Activated naive CD8-positive, alpha-beta T cell treated with anti-CD3 and anti-CD28 coated beads, Interleukin-2, amount 10 ng/mL, durations not matched to agents 7 days and 5 days (primary cell): ENCODE measurements at regions not wholly inside any gene's neighbourhood (a gene's known extent, or its start where the extent isn't known, plus 50 kb on each side); places are given as distances from the start of the nearest gene placed in this dataset.

Source experiments
- ATAC-seq: fragments of 150-1000 bp; cut with Tn5 transposase; one replicate; pipeline ENCODE4 v1.10.0; 2021; ENCODE audit warnings: low read depth, moderate library complexity
- POLR2A ChIA-PET: fragments of 350-600 bp; sonication (Branson Sonifier 250); formaldehyde crosslinking; loops from one replicate; lab custom pipeline; 2021; ENCODE audit warnings: antibody characterized with exemption; lab: Charles Lee
- DNase-seq: peaks from one replicate; pipeline ENCODE4 v3.0.0; 2021
- H3K27ac Mint-ChIP-seq: one replicate; pipeline ENCODE4 v1.8.0; 2022; ENCODE audit warnings: mild to moderate bottlenecking, mixed read lengths
- H3K27me3 Mint-ChIP-seq: one replicate; pipeline ENCODE4 v1.8.0; 2022; ENCODE audit warnings: mild to moderate bottlenecking, moderate library complexity, mixed read lengths
- H3K36me3 Mint-ChIP-seq: one replicate; pipeline ENCODE4 v1.8.0; 2021; ENCODE audit warnings: mild to moderate bottlenecking, mixed read lengths
- H3K4me1 Mint-ChIP-seq: one replicate; pipeline ENCODE4 v1.8.0; 2021; ENCODE audit warnings: mixed read lengths
- H3K4me3 Mint-ChIP-seq: one replicate; pipeline ENCODE4 v1.8.0; 2022; ENCODE audit warnings: mild to moderate bottlenecking, moderate library complexity, mixed read lengths
- H3K9me3 Mint-ChIP-seq: one replicate; pipeline ENCODE4 v1.8.0; 2021; ENCODE audit warnings: mixed read lengths

DNA sequence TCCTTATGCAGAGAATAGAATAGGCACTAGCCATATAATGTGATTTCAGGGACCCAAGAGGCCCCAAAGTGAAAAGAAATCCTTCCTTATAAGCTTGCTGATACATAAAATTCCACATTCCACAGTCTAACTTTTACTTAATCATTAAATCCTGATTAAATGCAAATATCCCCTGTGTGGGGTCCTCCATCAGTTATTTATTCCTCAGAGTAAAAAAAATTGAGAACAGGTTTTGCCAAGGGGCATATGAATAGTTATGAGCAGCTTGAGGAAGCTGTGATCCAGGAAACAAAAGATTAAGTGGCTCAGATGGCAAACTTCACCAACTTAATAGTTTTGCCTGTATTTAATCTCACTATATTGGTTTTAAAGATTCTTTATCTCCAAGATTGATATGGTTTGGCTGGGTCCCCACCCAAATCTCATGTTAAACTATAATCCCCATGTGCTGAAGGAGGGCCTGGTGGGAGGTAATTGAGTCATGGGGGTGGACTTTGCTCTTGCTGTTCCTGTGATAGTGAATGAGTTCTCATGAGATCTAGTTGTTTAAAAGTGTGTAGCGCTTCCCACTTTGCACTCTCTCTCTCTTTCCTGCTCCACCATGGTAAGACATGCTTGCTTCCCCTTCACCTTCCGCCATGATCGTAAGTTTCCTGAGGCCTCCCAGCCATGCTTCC is 324.9 kb downstream of the NPR3 start:
- H3K27ac Mint-ChIP-seq = no peak overlapping the region
- H3K27me3 Mint-ChIP-seq = no peaks in the 10 kb centered on the region
- no peaks in the 10 kb centered on the region for H3K36me3 Mint-ChIP-seq
- ATAC-seq (no peak), DNase-seq (no peak)
- H3K4me1 Mint-ChIP-seq = no peaks in the 10 kb centered on the region
- no peak overlapping the region for H3K4me3 Mint-ChIP-seq
- H3K9me3 Mint-ChIP-seq = peaks cover 2% of the 10 kb centered on the region
- POLR2A ChIA-PET = no interaction called here

GRCh38 chr5:33037076-33037475 is 326.0 kb downstream of the NPR3 start:
- Mint-ChIP-seq H3K27me3 (no peaks in the 10 kb centered on the region), H3K9me3 (peaks cover 4% of the 10 kb centered on the region), H3K4me1 (no peaks in the 10 kb centered on the region), H3K36me3 (no peaks in the 10 kb centered on the region), H3K27ac (no peak overlapping the region), H3K4me3 (no peak overlapping the region)
- POLR2A ChIA-PET = no interaction called here
- DNase-seq (no peak), ATAC-seq (no peak)

DNA sequence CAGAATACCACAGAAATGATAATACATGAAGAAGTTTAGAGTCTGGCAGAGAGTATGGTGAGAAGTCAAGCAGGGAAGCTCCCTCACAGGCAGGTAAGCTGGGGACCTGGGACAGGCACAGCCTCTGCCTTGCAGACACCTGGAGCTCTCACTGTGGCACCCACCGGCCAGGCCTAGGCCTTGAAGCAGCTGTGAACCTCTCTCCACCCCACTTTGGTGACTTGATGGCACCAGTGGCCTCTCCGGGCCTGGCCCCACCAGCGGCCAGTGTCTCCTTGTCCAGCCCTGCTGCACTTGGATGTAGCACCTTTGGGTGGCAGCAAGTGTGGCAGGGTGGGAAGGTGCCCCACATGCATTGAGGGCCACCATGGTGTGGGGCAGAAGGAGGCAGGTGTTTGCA is 330.5 kb downstream of the NPR3 start:
- no peaks in the 10 kb centered on the region for H3K36me3 Mint-ChIP-seq
- no peaks in the 10 kb centered on the region for H3K27me3 Mint-ChIP-seq
- POLR2A ChIA-PET = no interaction called here
- H3K4me3 Mint-ChIP-seq = no peak overlapping the region
- ATAC-seq (no peak), DNase-seq (no peak)
- H3K9me3 Mint-ChIP-seq = peaks cover 4% of the 10 kb centered on the region
- no peaks in the 10 kb centered on the region for H3K4me1 Mint-ChIP-seq
- no peak overlapping the region for H3K27ac Mint-ChIP-seq

- DNase-seq = no peak
- no peak for ATAC-seq
- peaks cover 3% of the 10 kb centered on the region for H3K9me3 Mint-ChIP-seq
- no peaks in the 10 kb centered on the region for H3K36me3 Mint-ChIP-seq
- no peak overlapping the region for H3K4me3 Mint-ChIP-seq
- H3K27ac Mint-ChIP-seq = no peak overlapping the region
- H3K27me3 Mint-ChIP-seq = no peaks in the 10 kb centered on the region
- POLR2A ChIA-PET = no interaction called here
- H3K4me1 Mint-ChIP-seq = no peaks in the 10 kb centered on the region
These were observed 332.3 kb downstream of the NPR3 start for GRCh38 chr5:33043343-33043997.

- ATAC-seq = no peak
- no peak overlapping the region for H3K27ac Mint-ChIP-seq
- no peaks in the 10 kb centered on the region for H3K4me1 Mint-ChIP-seq
- H3K4me3 Mint-ChIP-seq = no peak overlapping the region
- no peaks in the 10 kb centered on the region for H3K27me3 Mint-ChIP-seq
- H3K36me3 Mint-ChIP-seq = no peaks in the 10 kb centered on the region
- peaks cover 3% of the 10 kb centered on the region for H3K9me3 Mint-ChIP-seq
- POLR2A ChIA-PET = no interaction called here
- no peak for DNase-seq
These were observed 335.0 kb downstream of the NPR3 start for GRCh38 chr5:33046091-33046490.

GRCh38 chr5:33048315-33048714 is 337.2 kb downstream of the NPR3 start:
- Mint-ChIP-seq H3K9me3 (peaks cover 3% of the 10 kb centered on the region), H3K4me3 (no peak overlapping the region), H3K27ac (no peak overlapping the region), H3K27me3 (no peaks in the 10 kb centered on the region), H3K4me1 (no peaks in the 10 kb centered on the region), H3K36me3 (no peaks in the 10 kb centered on the region)
- POLR2A ChIA-PET = no interaction called here
- ATAC-seq (no peak), DNase-seq (no peak)

- Mint-ChIP-seq H3K36me3 (no peaks in the 10 kb centered on the region), H3K4me1 (no peaks in the 10 kb centered on the region), H3K4me3 (no peak overlapping the region), H3K27me3 (no peaks in the 10 kb centered on the region), H3K9me3 (peaks cover 3% of the 10 kb centered on the region), H3K27ac (no peak overlapping the region)
- ATAC-seq (no peak), DNase-seq (no peak)
- POLR2A ChIA-PET = no interaction called here
These were observed 338.2 kb downstream of the NPR3 start for GRCh38 chr5:33049298-33049697.

- no peaks in the 10 kb centered on the region for H3K36me3 Mint-ChIP-seq
- H3K4me1 Mint-ChIP-seq = no peaks in the 10 kb centered on the region
- H3K9me3 Mint-ChIP-seq = peaks cover 3% of the 10 kb centered on the region
- ATAC-seq (no peak), DNase-seq (no peak)
- no peaks in the 10 kb centered on the region for H3K27me3 Mint-ChIP-seq
- H3K4me3 Mint-ChIP-seq = no peak overlapping the region
- no peak overlapping the region for H3K27ac Mint-ChIP-seq
- POLR2A ChIA-PET = no interaction called here
These were observed 338.7 kb downstream of the NPR3 start for GRCh38 chr5:33049842-33050241.

GRCh38 chr5:33059081-33059480 is 348.0 kb downstream of the NPR3 start:
- Mint-ChIP-seq H3K9me3 (peaks cover 2% of the 10 kb centered on the region), H3K27me3 (no peaks in the 10 kb centered on the region), H3K36me3 (no peaks in the 10 kb centered on the region), H3K4me1 (no peaks in the 10 kb centered on the region), H3K27ac (no peak overlapping the region), H3K4me3 (no peak overlapping the region)
- DNase-seq (no peak), ATAC-seq (no peak)
- POLR2A ChIA-PET = no interaction called here

GRCh38 chr5:33065131-33065530 is 354.0 kb downstream of the NPR3 start:
- Mint-ChIP-seq H3K27ac (no peak overlapping the region), H3K27me3 (no peaks in the 10 kb centered on the region), H3K36me3 (no peaks in the 10 kb centered on the region), H3K4me3 (no peak overlapping the region), H3K4me1 (no peaks in the 10 kb centered on the region), H3K9me3 (no peaks in the 10 kb centered on the region)
- DNase-seq (no peak), ATAC-seq (no peak)
- POLR2A ChIA-PET = no interaction called here

- ATAC-seq (no peak), DNase-seq (no peak)
- no peaks in the 10 kb centered on the region for H3K27me3 Mint-ChIP-seq
- POLR2A ChIA-PET = no interaction called here
- no peaks in the 10 kb centered on the region for H3K36me3 Mint-ChIP-seq
- no peak overlapping the region for H3K27ac Mint-ChIP-seq
- no peaks in the 10 kb centered on the region for H3K9me3 Mint-ChIP-seq
- H3K4me3 Mint-ChIP-seq = no peak overlapping the region
- H3K4me1 Mint-ChIP-seq = no peaks in the 10 kb centered on the region
These were observed 356.2 kb downstream of the NPR3 start for GRCh38 chr5:33067291-33067690.

DNA sequence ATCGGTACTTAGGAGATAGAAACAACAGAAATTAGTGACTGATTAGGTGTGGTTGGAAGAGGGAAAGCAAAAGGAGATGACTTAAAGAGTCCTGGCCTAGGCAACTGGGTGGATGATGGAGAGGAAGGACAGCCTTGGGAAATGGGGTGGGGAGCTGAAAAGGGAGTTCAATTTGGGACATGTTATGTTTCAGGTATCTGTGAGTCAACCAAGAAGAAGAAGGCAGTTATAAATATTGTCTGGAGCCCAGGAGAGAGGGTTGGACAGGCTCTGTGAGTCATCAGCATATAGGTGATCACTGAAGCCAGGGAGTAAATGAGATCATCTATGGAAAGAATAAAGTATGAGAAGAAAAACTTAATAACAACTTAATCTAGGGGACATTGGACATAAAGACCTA is 357.7 kb downstream of the NPR3 start:
- ATAC-seq (no peak), DNase-seq (no peak)
- no peaks in the 10 kb centered on the region for H3K4me1 Mint-ChIP-seq
- POLR2A ChIA-PET = no interaction called here
- no peaks in the 10 kb centered on the region for H3K36me3 Mint-ChIP-seq
- no peak overlapping the region for H3K27ac Mint-ChIP-seq
- H3K27me3 Mint-ChIP-seq = no peaks in the 10 kb centered on the region
- H3K9me3 Mint-ChIP-seq = no peaks in the 10 kb centered on the region
- no peak overlapping the region for H3K4me3 Mint-ChIP-seq

DNA sequence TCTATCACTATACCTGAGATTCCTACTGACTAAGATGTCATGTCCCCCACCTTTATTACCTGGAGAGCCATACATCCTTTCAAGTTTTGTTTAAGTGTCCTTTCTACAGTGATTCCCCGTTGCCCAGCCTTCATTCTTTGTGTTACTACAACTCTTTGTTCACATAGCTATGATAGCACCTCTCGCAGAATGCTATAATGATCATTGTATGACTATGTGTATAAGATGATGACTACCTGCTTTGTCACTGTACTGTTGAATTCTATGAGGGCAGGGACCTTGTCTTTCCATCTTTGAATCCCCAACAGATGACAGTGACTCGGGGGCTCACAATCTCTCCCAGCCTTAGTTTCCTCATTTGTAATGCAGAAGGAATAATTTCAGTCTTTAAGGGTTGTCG is 361.2 kb downstream of the NPR3 start:
- H3K27me3 Mint-ChIP-seq = no peaks in the 10 kb centered on the region
- H3K9me3 Mint-ChIP-seq = no peaks in the 10 kb centered on the region
- no peak for ATAC-seq

DNA sequence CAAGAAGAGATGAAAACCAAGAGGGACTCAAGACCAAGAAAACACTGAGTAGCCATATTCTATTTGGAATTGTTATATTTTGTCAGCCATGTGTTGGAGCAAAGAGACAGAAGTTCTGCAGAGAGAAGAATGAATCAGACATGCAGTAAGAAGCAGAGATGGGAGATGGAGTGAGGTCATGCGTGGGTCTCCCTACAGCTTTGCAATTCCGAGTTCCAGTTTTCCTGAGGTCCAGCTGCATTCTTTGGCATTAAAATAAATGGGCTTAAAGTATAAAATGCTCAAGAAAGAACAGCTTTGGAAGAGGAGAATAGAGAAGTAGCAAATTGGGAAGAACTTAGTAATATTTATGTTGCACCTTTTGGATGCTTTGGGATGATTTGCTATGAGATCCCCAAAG is 361.6 kb downstream of the NPR3 start:
- H3K27ac Mint-ChIP-seq = no peak overlapping the region
- no peaks in the 10 kb centered on the region for H3K27me3 Mint-ChIP-seq
- H3K4me3 Mint-ChIP-seq = no peak overlapping the region

More for the DNA sequence above, 361.2 kb downstream of the NPR3 start:
- H3K4me3 Mint-ChIP-seq = no peak overlapping the region
- H3K4me1 Mint-ChIP-seq = no peaks in the 10 kb centered on the region
- H3K36me3 Mint-ChIP-seq = no peaks in the 10 kb centered on the region
- POLR2A ChIA-PET = no interaction called here
- no peak overlapping the region for H3K27ac Mint-ChIP-seq
- no peak for DNase-seq

More for the DNA sequence above, 361.6 kb downstream of the NPR3 start:
- POLR2A ChIA-PET = no interaction called here
- ATAC-seq = no peak
- Mint-ChIP-seq H3K36me3 (no peaks in the 10 kb centered on the region), H3K4me1 (no peaks in the 10 kb centered on the region), H3K9me3 (no peaks in the 10 kb centered on the region)
- no peak for DNase-seq
